Body of pancreas (tissue), 4 donors: ENCODE measurements at regions not wholly inside any gene's neighbourhood (a gene's known extent, or its start where the extent isn't known, plus 50 kb on each side); places are given as distances from the start of the nearest gene placed in this dataset.

Experiments used
- ATAC-seq: fragments of 150-250 bp; one replicate; pipeline ENCODE4 v1.9.1; 2016
- DNase-seq, 4 donors: peaks; one replicate each; pipeline ENCODE4 v3.0.0-alpha.2; 2019
- H3K27ac ChIP-seq, 4 donors: fragments of 200-600 bp; sonication (generic); 1 replicate in 3 of 4; 2 replicates in 1 of 4; pipeline versions ENCODE4 v1.5.1 to v1.6.1; 2016 to 2019; ENCODE audit warnings: mild to moderate bottlenecking in 1 of 4, mixed read lengths in 1 of 4, moderate library complexity in 1 of 4
- H3K27me3 ChIP-seq, 2 donors: fragments of 200-600 bp; sonication (generic); one replicate each; pipeline ENCODE4 v1.6.0; 2016; ENCODE audit warnings: mild to moderate bottlenecking in 1 of 2
- H3K36me3 ChIP-seq, 2 donors: fragments of 200-600 bp; sonication (generic); replicated peaks in 1 of 2; 2 replicates each; pipeline ENCODE4 v1.5.1; 2016; ENCODE audit warnings: low read depth in 2 of 2; ENCODE audit not compliant: insufficient read depth in 1 of 2
- H3K4me1 ChIP-seq: fragments of 200-600 bp; sonication (generic); one replicate; pipeline ENCODE4 v1.6.0; 2016
- H3K4me3 ChIP-seq, 2 donors: fragments of 200-600 bp; sonication (generic); 1 replicate in 1 of 2; 2 replicates in 1 of 2; pipeline ENCODE4 v1.5.1; 2016 to 2019
- H3K9me3 ChIP-seq, 3 donors: fragments of 200-600 bp; sonication (generic); 1 replicate in 2 of 3; 2 replicates in 1 of 3; pipeline ENCODE4 v1.5.1; 2016
- POLR2A ChIP-seq, 3 donors: fragments of 450-650 bp; IDR thresholded peaks; one replicate each; pipeline ENCODE4 v1.6.1; 2016; ENCODE audit warnings: antibody characterized with exemption in 3 of 3, mild to moderate bottlenecking in 2 of 3
- WGBS, 2 donors: methylation state at CpG; one replicate each; pipeline ENCODE4 v1.1.5; 2017; 5-methylcytosine and 5-hydroxymethylcytosine counted together
- intact Hi-C: fragments of 100-400 bp; cut with DNase I; formaldehyde crosslinking; loops from one replicate; pipeline ENCODE4 v1.15.1; 2023
- TF ChIP-seq, protein P1 (sequence below), 7 experiments: fragments of 450-650 bp in 4 of 7; fragments of 200-600 bp in 3 of 7; sonication (generic) in 3 of 7; IDR thresholded peaks; one replicate each; pipeline ENCODE4 v1.5.1; 2016 to 2019; ENCODE audit warnings: antibody characterized with exemption in 7 of 7

DNA sequence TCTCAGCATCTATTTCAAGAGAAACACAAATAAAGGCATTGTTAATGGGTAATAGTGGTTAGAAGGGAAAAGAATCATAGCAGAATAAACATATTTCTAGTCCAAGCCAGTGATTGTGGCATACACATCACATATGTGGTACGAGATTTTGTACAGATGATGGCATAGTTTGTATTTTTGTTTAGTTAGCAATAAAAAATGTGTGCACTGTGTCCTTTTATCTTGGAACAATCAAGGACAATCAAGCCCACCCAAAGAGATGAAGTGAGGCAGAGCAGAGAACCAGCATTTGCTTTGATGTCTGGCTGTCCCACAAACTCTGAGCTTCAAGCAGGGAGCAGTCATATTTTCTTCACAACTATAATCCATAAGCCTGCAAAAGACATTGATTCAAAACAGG, 256.5 kb upstream of the CHD6 start:
- peaks cover 0 to 6% (median 0%) of the 10 kb centered on the region in 3 donors for H3K9me3 ChIP-seq
- TF ChIP-seq, protein P1, sequence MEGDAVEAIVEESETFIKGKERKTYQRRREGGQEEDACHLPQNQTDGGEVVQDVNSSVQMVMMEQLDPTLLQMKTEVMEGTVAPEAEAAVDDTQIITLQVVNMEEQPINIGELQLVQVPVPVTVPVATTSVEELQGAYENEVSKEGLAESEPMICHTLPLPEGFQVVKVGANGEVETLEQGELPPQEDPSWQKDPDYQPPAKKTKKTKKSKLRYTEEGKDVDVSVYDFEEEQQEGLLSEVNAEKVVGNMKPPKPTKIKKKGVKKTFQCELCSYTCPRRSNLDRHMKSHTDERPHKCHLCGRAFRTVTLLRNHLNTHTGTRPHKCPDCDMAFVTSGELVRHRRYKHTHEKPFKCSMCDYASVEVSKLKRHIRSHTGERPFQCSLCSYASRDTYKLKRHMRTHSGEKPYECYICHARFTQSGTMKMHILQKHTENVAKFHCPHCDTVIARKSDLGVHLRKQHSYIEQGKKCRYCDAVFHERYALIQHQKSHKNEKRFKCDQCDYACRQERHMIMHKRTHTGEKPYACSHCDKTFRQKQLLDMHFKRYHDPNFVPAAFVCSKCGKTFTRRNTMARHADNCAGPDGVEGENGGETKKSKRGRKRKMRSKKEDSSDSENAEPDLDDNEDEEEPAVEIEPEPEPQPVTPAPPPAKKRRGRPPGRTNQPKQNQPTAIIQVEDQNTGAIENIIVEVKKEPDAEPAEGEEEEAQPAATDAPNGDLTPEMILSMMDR (IDR thresholded peaks at IDR 0.05), result no peak
- TF ChIP-seq POLR2A (IDR thresholded peaks at IDR 0.05), result no peak
- no peaks in the 10 kb centered on the region for H3K36me3 ChIP-seq
- intact Hi-C loops, result no loop called here
- no peak for ATAC-seq
- no peak for DNase-seq
- H3K4me3 ChIP-seq, result no peak overlapping the region
- 39 to 41% methylated on average over 1 of the region's 1 CpG for WGBS, 2 donors
- H3K27ac ChIP-seq, result no peak overlapping the region
- H3K27me3 ChIP-seq, result no peaks in the 10 kb centered on the region
- no peaks in the 10 kb centered on the region for H3K4me1 ChIP-seq

- peaks cover 0 to 12% (median 0%) of the 10 kb centered on the region in 3 donors for H3K9me3 ChIP-seq
- TF ChIP-seq, protein P1 (IDR thresholded peaks at IDR 0.05), result no peak
- no peak for TF ChIP-seq POLR2A (IDR thresholded peaks at IDR 0.05)
- H3K36me3 ChIP-seq, result no peaks in the 10 kb centered on the region
- no peak overlapping the region for H3K4me3 ChIP-seq
- no peaks in the 10 kb centered on the region for H3K4me1 ChIP-seq
- WGBS, 2 donors, result 14 to 15% methylated on average over 4 of the region's 4 CpGs
- no peak overlapping the region for H3K27ac ChIP-seq
- intact Hi-C loops, result no loop called here
- no peaks in the 10 kb centered on the region for H3K27me3 ChIP-seq
- ATAC-seq (no peak), DNase-seq (no peak)
Measured at GRCh38 chr20:41872930-41873329, 254.8 kb upstream of the CHD6 start.

DNA sequence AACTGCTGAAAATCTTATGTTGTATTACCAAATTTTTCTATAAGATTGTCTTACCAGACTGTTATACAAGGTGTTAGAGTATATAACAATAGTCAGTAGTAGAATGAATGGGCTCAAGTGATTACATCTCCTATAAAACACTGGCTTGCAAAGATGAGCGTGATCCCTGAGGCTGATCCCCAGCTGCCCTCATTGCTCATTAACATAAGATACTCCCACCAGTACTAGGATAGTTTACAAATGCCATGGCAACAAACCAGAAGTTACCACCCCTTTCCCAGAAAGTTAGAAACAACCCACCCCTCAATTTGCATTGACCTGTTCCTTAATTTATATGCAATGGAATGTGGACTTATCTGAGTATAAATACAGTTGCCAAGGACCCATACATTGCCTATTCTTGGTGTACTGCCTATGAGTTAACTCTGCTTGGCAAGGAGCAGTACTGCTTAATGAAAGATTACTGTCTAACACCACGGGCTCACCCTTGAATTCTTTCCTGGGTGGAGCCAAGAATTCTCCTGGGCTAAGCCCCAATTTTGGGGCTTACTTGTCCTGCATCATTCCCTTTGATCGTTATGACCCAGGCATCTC, 252.8 kb upstream of the CHD6 start:
- no peak for TF ChIP-seq POLR2A (IDR thresholded peaks at IDR 0.05)
- TF ChIP-seq, protein P1 (IDR thresholded peaks at IDR 0.05), result no peak
- H3K27ac ChIP-seq, result no peak overlapping the region
- ATAC-seq, result no peak

GRCh38 chr20:41869261-41869660, 251.1 kb upstream of the CHD6 start:
- H3K4me3 ChIP-seq, result no peak overlapping the region
- TF ChIP-seq POLR2A (IDR thresholded peaks at IDR 0.05), result no peak
- TF ChIP-seq, protein P1 (IDR thresholded peaks at IDR 0.05), result no peak
- H3K36me3 ChIP-seq, result no peaks in the 10 kb centered on the region
- intact Hi-C loops, result no loop called here
- ATAC-seq, result no peak
- H3K4me1 ChIP-seq, result no peaks in the 10 kb centered on the region
- peaks cover 0 to 12% (median 0%) of the 10 kb centered on the region in 3 donors for H3K9me3 ChIP-seq
- no peak overlapping the region for H3K27ac ChIP-seq
- 43 to 52% methylated on average over 2 of the region's 2 CpGs for WGBS, 2 donors
- H3K27me3 ChIP-seq, result no peaks in the 10 kb centered on the region
- no peak for DNase-seq

More for the DNA sequence above, 252.8 kb upstream of the CHD6 start:
- Histone ChIP-seq H3K27me3 (no peaks in the 10 kb centered on the region), H3K36me3 (no peaks in the 10 kb centered on the region), H3K4me1 (no peaks in the 10 kb centered on the region), H3K4me3 (no peak overlapping the region), H3K9me3 (peaks cover 0 to 12% (median 0%) of the 10 kb centered on the region in 3 donors)
- intact Hi-C loops, result no loop called here
- WGBS, 2 donors, result 59 to 60% methylated on average over 3 of the region's 3 CpGs
- no peak for DNase-seq

GRCh38 chr20:41865938-41866337, 247.8 kb upstream of the CHD6 start:
- ATAC-seq, result no peak
- H3K4me3 ChIP-seq, result no peak overlapping the region
- no peak for TF ChIP-seq POLR2A (IDR thresholded peaks at IDR 0.05)
- TF ChIP-seq, protein P1 (IDR thresholded peaks at IDR 0.05), result no peak

More at GRCh38 chr20:41865938-41866337, 247.8 kb upstream of the CHD6 start:
- H3K36me3 ChIP-seq, result no peaks in the 10 kb centered on the region
- DNase-seq, result no peak
- no peak overlapping the region for H3K27ac ChIP-seq
- intact Hi-C loops, result no loop called here
- H3K9me3 ChIP-seq, result peaks cover 0 to 12% (median 0%) of the 10 kb centered on the region in 3 donors
- no peaks in the 10 kb centered on the region for H3K4me1 ChIP-seq
- WGBS, 2 donors, result 65 to 66% methylated on average over 3 of the region's 3 CpGs
- H3K27me3 ChIP-seq, result no peaks in the 10 kb centered on the region
